ENCODE measurements at regions not wholly inside any gene's neighbourhood (a gene's known extent, or its start where the extent isn't known, plus 50 kb on each side); places are given as distances from the start of the nearest gene placed in this dataset.
"Not testable (repeated sequence)": the region's sequence is repeated elsewhere in the genome, so short reads cannot be mapped to it uniquely, and the experiment has no call there.

GRCh38 chr16:63890723-63891122 is 1231.1 kb downstream of the CDH11 start:
- H3K4me3 ChIP-seq: no peak overlapping the region
- H3K36me3 ChIP-seq (ENCODE audit: insufficient read depth, low read length): no peaks in the 10 kb centered on the region
- no peak for DNase-seq (ENCODE audit: low read depth, low spot score)
- H3K27ac ChIP-seq: no peak overlapping the region
- no peak overlapping the region for H3K9ac ChIP-seq (ENCODE audit: insufficient read length)
- H3K9me3 ChIP-seq (ENCODE audit: low read depth, low read length): no peaks in the 10 kb centered on the region
- no peak for TF ChIP-seq POLR2AphosphoS5 (IDR thresholded peaks at IDR 0.05; ENCODE audit: borderline replicate concordance, low read depth, low read length)

GRCh38 chr16:63890081-63890480 is 1231.8 kb downstream of the CDH11 start:
- H3K36me3 ChIP-seq (ENCODE audit: insufficient read depth, low read length): no peaks in the 10 kb centered on the region
- no peak overlapping the region for H3K4me3 ChIP-seq
- no peaks in the 10 kb centered on the region for H3K9me3 ChIP-seq (ENCODE audit: low read depth, low read length)
- no peak overlapping the region for H3K9ac ChIP-seq (ENCODE audit: insufficient read length)
- TF ChIP-seq EZH2 (IDR thresholded peaks at IDR 0.05) (no peak), FOXP2 (optimal IDR thresholded peaks at IDR 0.05; ENCODE audit: control extremely low read depth, extremely low read length, insufficient read depth) (no peak), POLR2AphosphoS5 (IDR thresholded peaks at IDR 0.05; ENCODE audit: borderline replicate concordance, low read depth, low read length) (no peak)
- no peak for DNase-seq (ENCODE audit: low read depth, low spot score)
- H3K27ac ChIP-seq: no peak overlapping the region

GRCh38 chr16:63883091-63883490 is 1238.8 kb downstream of the CDH11 start:
- H3K9ac ChIP-seq (ENCODE audit: insufficient read length): no peak overlapping the region
- H3K4me3 ChIP-seq: no peak overlapping the region
- H3K9me3 ChIP-seq (ENCODE audit: low read depth, low read length): no peaks in the 10 kb centered on the region
- TF ChIP-seq FOXP2 (optimal IDR thresholded peaks at IDR 0.05; ENCODE audit: control extremely low read depth, extremely low read length, insufficient read depth): no peak
- TF ChIP-seq EZH2 (IDR thresholded peaks at IDR 0.05): no peak
- TF ChIP-seq POLR2AphosphoS5 (IDR thresholded peaks at IDR 0.05; ENCODE audit: borderline replicate concordance, low read depth, low read length): no peak
- H3K36me3 ChIP-seq (ENCODE audit: insufficient read depth, low read length): no peaks in the 10 kb centered on the region
- DNase-seq (ENCODE audit: low read depth, low spot score): no peak
- no peak overlapping the region for H3K27ac ChIP-seq

GRCh38 chr16:63882576-63882975 is 1239.3 kb downstream of the CDH11 start:
- Histone ChIP-seq H3K36me3 (ENCODE audit: insufficient read depth, low read length) (no peaks in the 10 kb centered on the region), H3K9ac (ENCODE audit: insufficient read length) (no peak overlapping the region), H3K9me3 (ENCODE audit: low read depth, low read length) (no peaks in the 10 kb centered on the region), H3K4me3 (no peak overlapping the region), H3K27ac (no peak overlapping the region)
- TF ChIP-seq EZH2 (IDR thresholded peaks at IDR 0.05): no peak
- no peak for DNase-seq (ENCODE audit: low read depth, low spot score)

- no peak for TF ChIP-seq FOXP2 (optimal IDR thresholded peaks at IDR 0.05; ENCODE audit: control extremely low read depth, extremely low read length, insufficient read depth)
- TF ChIP-seq POLR2AphosphoS5 (IDR thresholded peaks at IDR 0.05; ENCODE audit: borderline replicate concordance, low read depth, low read length): no peak
- no peak for TF ChIP-seq EZH2 (IDR thresholded peaks at IDR 0.05)
- no peak overlapping the region for H3K27ac ChIP-seq
- H3K36me3 ChIP-seq (ENCODE audit: insufficient read depth, low read length): no peaks in the 10 kb centered on the region
- DNase-seq (ENCODE audit: low read depth, low spot score): no peak
- no peak overlapping the region for H3K9ac ChIP-seq (ENCODE audit: insufficient read length)
- H3K9me3 ChIP-seq (ENCODE audit: low read depth, low read length): no peaks in the 10 kb centered on the region
- no peak overlapping the region for H3K4me3 ChIP-seq
Measured at GRCh38 chr16:63880948-63881347, 1240.9 kb downstream of the CDH11 start.

GRCh38 chr16:63877401-63877800 is 1244.5 kb downstream of the CDH11 start:
- Histone ChIP-seq H3K9me3 (ENCODE audit: low read depth, low read length) (no peaks in the 10 kb centered on the region), H3K36me3 (ENCODE audit: insufficient read depth, low read length) (no peaks in the 10 kb centered on the region), H3K9ac (ENCODE audit: insufficient read length) (no peak overlapping the region), H3K27ac (no peak overlapping the region), H3K4me3 (no peak overlapping the region)
- TF ChIP-seq FOXP2 (optimal IDR thresholded peaks at IDR 0.05; ENCODE audit: control extremely low read depth, extremely low read length, insufficient read depth) (no peak), EZH2 (IDR thresholded peaks at IDR 0.05) (no peak), POLR2AphosphoS5 (IDR thresholded peaks at IDR 0.05; ENCODE audit: borderline replicate concordance, low read depth, low read length) (no peak)
- DNase-seq (ENCODE audit: low read depth, low spot score): no peak

- DNase-seq (ENCODE audit: low read depth, low spot score): no peak
- Histone ChIP-seq H3K36me3 (ENCODE audit: insufficient read depth, low read length) (no peaks in the 10 kb centered on the region), H3K9ac (ENCODE audit: insufficient read length) (no peak overlapping the region), H3K9me3 (ENCODE audit: low read depth, low read length) (no peaks in the 10 kb centered on the region), H3K27ac (no peak overlapping the region), H3K4me3 (no peak overlapping the region)
- no peak for TF ChIP-seq EZH2 (IDR thresholded peaks at IDR 0.05)
- no peak for TF ChIP-seq FOXP2 (optimal IDR thresholded peaks at IDR 0.05; ENCODE audit: control extremely low read depth, extremely low read length, insufficient read depth)
- TF ChIP-seq POLR2AphosphoS5 (IDR thresholded peaks at IDR 0.05; ENCODE audit: borderline replicate concordance, low read depth, low read length): no peak
Measured at GRCh38 chr16:63876103-63876502, 1245.8 kb downstream of the CDH11 start.

- H3K36me3 ChIP-seq (ENCODE audit: insufficient read depth, low read length); H3K4me3 ChIP-seq; H3K9ac ChIP-seq (ENCODE audit: insufficient read length); DNase-seq (ENCODE audit: low read depth, low spot score); H3K27ac ChIP-seq; H3K9me3 ChIP-seq (ENCODE audit: low read depth, low read length): not testable (repeated sequence)
Measured at GRCh38 chr16:63860700-63861099, 1261.2 kb downstream of the CDH11 start.

GRCh38 chr16:63856537-63856936 is 1265.3 kb downstream of the CDH11 start:
- TF ChIP-seq FOXP2 (optimal IDR thresholded peaks at IDR 0.05; ENCODE audit: control extremely low read depth, extremely low read length, insufficient read depth): no peak
- no peak for TF ChIP-seq EZH2 (IDR thresholded peaks at IDR 0.05)
- no peak for TF ChIP-seq POLR2AphosphoS5 (IDR thresholded peaks at IDR 0.05; ENCODE audit: borderline replicate concordance, low read depth, low read length)
- Histone ChIP-seq H3K36me3 (ENCODE audit: insufficient read depth, low read length) (no peaks in the 10 kb centered on the region), H3K9me3 (ENCODE audit: low read depth, low read length) (no peaks in the 10 kb centered on the region), H3K4me3 (no peak overlapping the region), H3K9ac (ENCODE audit: insufficient read length) (no peak overlapping the region), H3K27ac (no peak overlapping the region)
- no peak for DNase-seq (ENCODE audit: low read depth, low spot score)

All from SK-N-MC (cell line).